SK-N-MC (cell line): ENCODE measurements at regions not wholly inside any gene's neighbourhood (a gene's known extent, or its start where the extent isn't known, plus 50 kb on each side); places are given as distances from the start of the nearest gene placed in this dataset.

Experiments
- EZH2 ChIP-seq: fragments of 200-600 bp; sonication (generic); IDR thresholded peaks from one replicate; pipeline ENCODE4 v1.6.1; 2017; ENCODE audit warnings: antibody characterized with exemption
- FOXP2 ChIP-seq: optimal IDR thresholded peaks from 2 replicates; pipeline ENCODE3; 2011; ENCODE audit warnings: mild to moderate bottlenecking, moderate library complexity; ENCODE audit not compliant: insufficient read depth; ENCODE audit errors: extremely low read length, control extremely low read depth
- POLR2AphosphoS5 ChIP-seq: IDR thresholded peaks from 2 replicates; pipeline ENCODE4 v1.6.1; 2012; ENCODE audit warnings: mild to moderate bottlenecking, low read depth, low read length, borderline replicate concordance

GRCh38 chr16:59087641-59088040, 353.5 kb upstream of the GOT2 start:
- TF ChIP-seq EZH2 (no peak), FOXP2 (no peak), POLR2AphosphoS5 (no peak)
